ENCODE measurements at regions not wholly inside any gene's neighbourhood (a gene's known extent, or its start where the extent isn't known, plus 50 kb on each side); places are given as distances from the start of the nearest gene placed in this dataset.

- no peaks in the 10 kb centered on the region for H3K27me3 ChIP-seq (ENCODE audit: insufficient read depth, low read depth, low read length)
- H2AFZ ChIP-seq (ENCODE audit: low read depth, low read length): no peak overlapping the region
- no peak for TF ChIP-seq RAD21 (conservative IDR thresholded peaks at IDR 0.05)
- no peak for TF ChIP-seq POLR2AphosphoS5 (IDR thresholded peaks at IDR 0.05)
- no peak for TF ChIP-seq EP300 (conservative IDR thresholded peaks at IDR 0.05; ENCODE audit: poor library complexity, severe bottlenecking)
- TF ChIP-seq CTCF (IDR thresholded peaks at IDR 0.05; ENCODE audit: poor library complexity, severe bottlenecking): no peak
- no peak for TF ChIP-seq SMC3 (conservative IDR thresholded peaks at IDR 0.05; ENCODE audit: poor library complexity)
- TF ChIP-seq MXI1 (conservative IDR thresholded peaks at IDR 0.05; ENCODE audit: poor library complexity, severe bottlenecking): no peak
- no peak for TF ChIP-seq REST (IDR thresholded peaks at IDR 0.05; ENCODE audit: borderline replicate concordance)
- no peaks in the 10 kb centered on the region for H3F3A ChIP-seq (ENCODE audit: insufficient read depth, low read length, poor library complexity, severe bottlenecking)
- H4K20me1 ChIP-seq (ENCODE audit: insufficient read depth): no peaks in the 10 kb centered on the region
- H3K4me2 ChIP-seq (ENCODE audit: low read length): no peak overlapping the region
- H3K9me3 ChIP-seq (ENCODE audit: low read length): no peaks in the 10 kb centered on the region
- H3K9ac ChIP-seq (ENCODE audit: low read length): no peak overlapping the region
- no peaks in the 10 kb centered on the region for H3K9me2 ChIP-seq (ENCODE audit: insufficient read depth, low read length)
- H3K79me2 ChIP-seq (replicated peaks; ENCODE audit: insufficient read depth, low read length): no peaks in the 10 kb centered on the region
- no peaks in the 10 kb centered on the region for H3K36me3 ChIP-seq (ENCODE audit: insufficient read depth, low read length)
- H3K27ac ChIP-seq (ENCODE audit: low read length): no peak overlapping the region
- no peak overlapping the region for H3K4me3 ChIP-seq (ENCODE audit: low read length)
These were observed 107.1 kb upstream of the MYL2 start for GRCh38 chr12:111027431-111027830.

- H3K9me3 ChIP-seq (ENCODE audit: low read length): no peaks in the 10 kb centered on the region
- H3K79me2 ChIP-seq (replicated peaks; ENCODE audit: insufficient read depth, low read length): no peaks in the 10 kb centered on the region
- no peaks in the 10 kb centered on the region for H3K9me2 ChIP-seq (ENCODE audit: insufficient read depth, low read length)
- no peak overlapping the region for H3K4me2 ChIP-seq (ENCODE audit: low read length)
- no peak overlapping the region for H3K4me3 ChIP-seq (ENCODE audit: low read length)
- no peak overlapping the region for H3K9ac ChIP-seq (ENCODE audit: low read length)
- no peaks in the 10 kb centered on the region for H3F3A ChIP-seq (ENCODE audit: insufficient read depth, low read length, poor library complexity, severe bottlenecking)
- H4K20me1 ChIP-seq (ENCODE audit: insufficient read depth): no peaks in the 10 kb centered on the region
- no peaks in the 10 kb centered on the region for H3K27me3 ChIP-seq (ENCODE audit: insufficient read depth, low read depth, low read length)
- no peak overlapping the region for H2AFZ ChIP-seq (ENCODE audit: low read depth, low read length)
- TF ChIP-seq EP300 (conservative IDR thresholded peaks at IDR 0.05; ENCODE audit: poor library complexity, severe bottlenecking) (no peak), CTCF (IDR thresholded peaks at IDR 0.05; ENCODE audit: poor library complexity, severe bottlenecking) (no peak), SMC3 (conservative IDR thresholded peaks at IDR 0.05; ENCODE audit: poor library complexity) (no peak), POLR2AphosphoS5 (IDR thresholded peaks at IDR 0.05) (no peak), MXI1 (conservative IDR thresholded peaks at IDR 0.05; ENCODE audit: poor library complexity, severe bottlenecking) (no peak), REST (IDR thresholded peaks at IDR 0.05; ENCODE audit: borderline replicate concordance) (no peak), TAF1 (IDR thresholded peaks at IDR 0.05; ENCODE audit: low read depth) (no peak), RAD21 (conservative IDR thresholded peaks at IDR 0.05) (no peak), EZH2 (IDR thresholded peaks at IDR 0.05; ENCODE audit: borderline replicate concordance, insufficient read depth, low read length, poor library complexity, severe bottlenecking) (no peak)
- no peaks in the 10 kb centered on the region for H3K36me3 ChIP-seq (ENCODE audit: insufficient read depth, low read length)
- no peak overlapping the region for H3K27ac ChIP-seq (ENCODE audit: low read length)
These were observed 105.5 kb upstream of the MYL2 start for GRCh38 chr12:111025792-111026430.
